HG03558 (cell line): ENCODE measurements at regions not wholly inside any gene's neighbourhood (a gene's known extent, or its start where the extent isn't known, plus 50 kb on each side); places are given as distances from the start of the nearest gene placed in this dataset.
A peak's percentile ranks its signal among the peaks of the same experiment; 100 is the strongest.
"Not testable (repeated sequence)": the region's sequence is repeated elsewhere in the genome, so short reads cannot be mapped to it uniquely, and the experiment has no call there.

ENCODE experiments used
- ATAC-seq: cut with Tn5 transposase; IDR thresholded peaks from one replicate; pipeline ENCODE4 v1.9.1; 2021; ENCODE audit warnings: moderate number of reproducible peaks; ENCODE audit not compliant: unreplicated experiment; ENCODE audit errors: extremely low read depth

- peak; percentile 71 for ATAC-seq
Measured at GRCh38 chr1:101520302-101520701, 283.5 kb downstream of the S1PR1 start.

GRCh38 chr1:101522486-101522885, 285.7 kb downstream of the S1PR1 start:
- ATAC-seq = no peak

GRCh38 chr1:101526813-101527212, 290.0 kb downstream of the S1PR1 start:
- ATAC-seq = no peak

GRCh38 chr1:101532377-101532776, 295.6 kb downstream of the S1PR1 start:
- no peak for ATAC-seq

- ATAC-seq = peak; percentile 38
Measured at GRCh38 chr1:101540161-101540560, 303.3 kb downstream of the S1PR1 start.

GRCh38 chr1:101546885-101547284, 310.1 kb downstream of the S1PR1 start:
- no peak for ATAC-seq

GRCh38 chr1:101547357-101547756, 310.5 kb downstream of the S1PR1 start:
- no peak for ATAC-seq

- ATAC-seq = no peak
Measured at GRCh38 chr1:101548376-101548775, 311.6 kb downstream of the S1PR1 start.

- ATAC-seq = no peak
Measured at GRCh38 chr1:101550581-101550980, 313.8 kb downstream of the S1PR1 start.

GRCh38 chr1:101566883-101567538, 330.2 kb downstream of the S1PR1 start:
- ATAC-seq = no peak

- ATAC-seq = peak; percentile 90
Measured at GRCh38 chr1:101567582-101568189, 330.9 kb downstream of the S1PR1 start.

- no peak for ATAC-seq
Measured at GRCh38 chr1:101587741-101588140, 350.9 kb downstream of the S1PR1 start.

- ATAC-seq = no peak
Measured at GRCh38 chr1:101588677-101589076, 351.9 kb downstream of the S1PR1 start.

GRCh38 chr1:101592845-101593244, 356.0 kb downstream of the S1PR1 start:
- no peak for ATAC-seq

GRCh38 chr1:101595881-101596374, 359.1 kb downstream of the S1PR1 start:
- no peak for ATAC-seq

GRCh38 chr1:101600615-101601014, 363.8 kb downstream of the S1PR1 start:
- ATAC-seq = not testable (repeated sequence)

GRCh38 chr1:101603726-101604125, 366.9 kb downstream of the S1PR1 start:
- ATAC-seq = no peak

GRCh38 chr1:101605878-101606277, 369.1 kb downstream of the S1PR1 start:
- ATAC-seq = no peak

- ATAC-seq = no peak
Measured at GRCh38 chr1:101613546-101613945, 376.7 kb downstream of the S1PR1 start.

GRCh38 chr1:101618900-101619299, 377.8 kb downstream of the OLFM3 start:
- ATAC-seq = no peak

GRCh38 chr1:101632548-101633272, 364.0 kb downstream of the OLFM3 start:
- ATAC-seq = no peak
